NT2/D1 (cell line): ENCODE measurements at regions not wholly inside any gene's neighbourhood (a gene's known extent, or its start where the extent isn't known, plus 50 kb on each side); places are given as distances from the start of the nearest gene placed in this dataset.

Experiments used
- DNase-seq: peaks from one replicate; pipeline ENCODE4 v3.0.0-alpha.2; 2011; ENCODE audit warnings: low read depth, low spot score
- H3K27me3 ChIP-seq: 2 replicates; pipeline ENCODE4 v1.6.0; 2011; ENCODE audit warnings: mild to moderate bottlenecking; ENCODE audit not compliant: insufficient read length, insufficient read depth
- H3K36me3 ChIP-seq: 2 replicates; pipeline ENCODE4 v1.6.1; 2011; ENCODE audit warnings: mild to moderate bottlenecking, low read length, mixed read lengths; ENCODE audit not compliant: insufficient read depth, insufficient read length
- H3K4me1 ChIP-seq: 2 replicates; pipeline ENCODE4 v1.5.1; 2011; ENCODE audit not compliant: insufficient read depth, insufficient read length
- H3K4me3 ChIP-seq: 2 replicates; pipeline ENCODE4 v1.5.1; 2011; ENCODE audit warnings: low read depth; ENCODE audit not compliant: insufficient read length
- H3K9ac ChIP-seq: 2 replicates; pipeline ENCODE4 v1.6.0; 2011; ENCODE audit warnings: low read depth; ENCODE audit not compliant: insufficient read length
- H3K9me3 ChIP-seq: 2 replicates; pipeline ENCODE4 v1.5.1; 2011; ENCODE audit warnings: mild to moderate bottlenecking, low read length; ENCODE audit not compliant: insufficient read depth
- SUZ12 ChIP-seq: IDR thresholded peaks from 2 replicates; pipeline ENCODE4 v1.6.1; 2011; ENCODE audit not compliant: insufficient read length, insufficient read depth; ENCODE audit errors: extremely low read depth
- YY1 ChIP-seq: IDR thresholded peaks from 2 replicates; pipeline ENCODE4 v1.6.1; 2011; ENCODE audit not compliant: insufficient read length, insufficient read depth
- ZNF274 ChIP-seq: IDR thresholded peaks from 2 replicates; pipeline ENCODE4 v1.6.1; 2011; ENCODE audit warnings: mild to moderate bottlenecking, low read depth, low read length

DNA sequence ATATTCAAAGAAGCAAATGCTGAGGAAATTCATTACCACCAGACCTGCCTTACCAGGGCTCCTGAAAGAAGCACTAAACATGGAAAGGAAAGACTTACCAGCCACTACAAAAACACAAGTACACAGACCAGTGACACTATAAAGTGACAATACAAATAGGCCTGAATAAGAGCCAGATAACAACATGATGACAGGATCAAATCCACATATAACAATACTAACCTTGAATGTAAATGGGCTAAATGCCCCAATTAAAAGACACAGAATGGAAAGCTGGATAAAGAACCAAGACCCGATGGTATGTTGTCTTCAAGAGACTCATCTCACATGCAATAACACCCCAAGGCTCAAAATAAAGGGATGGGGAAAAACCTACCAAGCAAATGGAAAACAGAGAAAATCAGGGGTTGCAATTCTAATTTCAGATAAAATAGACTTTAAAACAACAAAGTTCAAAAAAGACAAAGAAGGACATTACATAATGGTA is 353.4 kb downstream of the LNPK start:
- no peak for TF ChIP-seq YY1
- no peak for TF ChIP-seq ZNF274
- no peak for TF ChIP-seq SUZ12
- Histone ChIP-seq H3K4me1 (no peaks in the 10 kb centered on the region), H3K4me3 (no peak overlapping the region)

GRCh38 chr2:175647058-175647457 is 355.0 kb downstream of the LNPK start:
- Histone ChIP-seq H3K9me3 (peaks cover 24% of the 10 kb centered on the region), H3K9ac (no peak overlapping the region), H3K27me3 (no peaks in the 10 kb centered on the region), H3K4me3 (no peak overlapping the region), H3K36me3 (peaks cover 8% of the 10 kb centered on the region), H3K4me1 (no peaks in the 10 kb centered on the region)
- no peak for TF ChIP-seq ZNF274
- no peak for TF ChIP-seq SUZ12
- TF ChIP-seq YY1 = no peak
- DNase-seq = no peak

More for the DNA sequence above, 353.4 kb downstream of the LNPK start:
- peaks cover 24% of the 10 kb centered on the region for H3K9me3 ChIP-seq
- no peak for DNase-seq
- no peak overlapping the region for H3K9ac ChIP-seq
- H3K27me3 ChIP-seq = no peaks in the 10 kb centered on the region
- peaks cover 8% of the 10 kb centered on the region for H3K36me3 ChIP-seq

DNA sequence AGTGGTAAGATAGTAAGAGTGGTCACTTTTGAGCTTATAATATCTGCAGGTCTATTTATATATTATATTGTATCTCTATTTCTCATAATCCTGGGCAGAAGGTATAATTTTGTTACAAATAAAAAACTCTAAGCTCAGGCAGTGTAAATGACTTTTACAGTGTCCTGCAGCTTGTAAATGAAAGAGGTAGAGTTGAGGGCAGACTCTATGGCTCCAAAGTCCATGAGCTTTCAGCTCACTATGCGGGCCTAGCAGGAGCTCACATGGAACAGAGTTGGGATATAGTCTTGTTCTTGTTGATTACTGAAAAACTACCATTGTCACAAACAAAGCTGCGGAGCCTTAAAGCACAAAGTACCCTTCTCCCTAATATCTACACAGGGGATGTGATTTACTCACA is 361.4 kb downstream of the LNPK start:
- DNase-seq = no peak
- H3K4me3 ChIP-seq = no peak overlapping the region
- no peaks in the 10 kb centered on the region for H3K36me3 ChIP-seq
- no peaks in the 10 kb centered on the region for H3K27me3 ChIP-seq
- H3K9me3 ChIP-seq = no peaks in the 10 kb centered on the region
- no peak overlapping the region for H3K9ac ChIP-seq
- TF ChIP-seq YY1 = no peak
- H3K4me1 ChIP-seq = no peaks in the 10 kb centered on the region

- Histone ChIP-seq H3K27me3 (no peaks in the 10 kb centered on the region), H3K36me3 (no peaks in the 10 kb centered on the region), H3K9ac (no peak overlapping the region), H3K4me3 (no peak overlapping the region), H3K4me1 (no peaks in the 10 kb centered on the region), H3K9me3 (peaks cover 3% of the 10 kb centered on the region; the same call in 1 of the 2 replicates)
- no peak for TF ChIP-seq SUZ12
- no peak for TF ChIP-seq YY1
- TF ChIP-seq ZNF274 = no peak
- DNase-seq = no peak
Measured at GRCh38 chr2:175633227-175633626, 368.8 kb downstream of the LNPK start.

DNA sequence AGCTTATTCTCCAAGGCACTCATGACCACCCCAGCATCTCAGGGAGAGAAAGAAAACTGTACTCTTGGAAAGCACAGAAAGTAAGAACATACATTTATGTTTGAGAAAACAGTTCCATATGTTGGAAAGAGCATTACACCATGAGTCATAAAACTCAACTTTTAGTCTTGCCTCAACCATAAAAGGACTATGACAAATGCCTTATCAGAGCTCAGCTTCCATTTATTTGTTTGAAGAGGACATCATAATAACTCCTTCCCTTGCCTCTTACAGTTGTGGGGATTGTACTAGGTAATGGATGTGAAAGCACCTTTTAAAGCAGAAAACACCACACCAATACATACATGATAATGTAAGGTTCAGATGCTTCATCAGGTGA is 370.8 kb downstream of the LNPK start:
- Histone ChIP-seq H3K4me1 (no peaks in the 10 kb centered on the region), H3K36me3 (no peaks in the 10 kb centered on the region), H3K4me3 (no peak overlapping the region), H3K27me3 (no peaks in the 10 kb centered on the region), H3K9me3 (peaks cover 6% of the 10 kb centered on the region; the same call in 1 of the 2 replicates), H3K9ac (no peak overlapping the region)
- no peak for DNase-seq
- no peak for TF ChIP-seq YY1
- no peak for TF ChIP-seq ZNF274
- no peak for TF ChIP-seq SUZ12

GRCh38 chr2:175630280-175631244 is 371.5 kb downstream of the LNPK start:
- no peak for TF ChIP-seq ZNF274
- TF ChIP-seq SUZ12 = no peak
- TF ChIP-seq YY1 = no peak

DNA sequence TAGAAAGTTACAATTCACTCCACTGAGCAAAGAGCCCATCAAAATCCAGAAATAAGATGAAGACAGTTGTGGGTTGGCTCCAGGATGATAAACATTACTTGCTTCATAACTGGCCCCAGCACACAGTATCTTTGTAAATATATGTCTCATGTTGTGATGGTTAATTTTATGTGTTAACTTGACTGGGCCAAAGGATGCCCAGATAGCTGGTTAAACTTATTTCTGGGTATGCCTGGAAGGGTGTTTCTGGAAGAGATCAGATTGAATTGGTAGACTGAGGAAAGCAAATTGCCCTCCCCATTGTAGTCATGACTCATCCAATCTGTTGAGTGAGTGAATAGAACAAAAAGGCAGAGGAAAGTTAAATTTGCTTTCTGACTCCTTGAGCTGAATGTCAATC is 373.8 kb downstream of the LNPK start:
- H3K4me3 ChIP-seq = no peak overlapping the region
- no peak for TF ChIP-seq ZNF274
- TF ChIP-seq YY1 = no peak
- no peak for TF ChIP-seq SUZ12
- no peaks in the 10 kb centered on the region for H3K27me3 ChIP-seq
- H3K36me3 ChIP-seq = no peaks in the 10 kb centered on the region
- DNase-seq = no peak
- H3K4me1 ChIP-seq = no peaks in the 10 kb centered on the region
- no peak overlapping the region for H3K9ac ChIP-seq
- peaks cover 6% of the 10 kb centered on the region; the same call in 1 of the 2 replicates for H3K9me3 ChIP-seq

More at GRCh38 chr2:175630280-175631244, 371.5 kb downstream of the LNPK start:
- H3K4me3 ChIP-seq = no peak overlapping the region
- no peaks in the 10 kb centered on the region for H3K36me3 ChIP-seq
- no peaks in the 10 kb centered on the region for H3K4me1 ChIP-seq
- no peak overlapping the region for H3K9ac ChIP-seq
- no peak for DNase-seq
- H3K27me3 ChIP-seq = no peaks in the 10 kb centered on the region
- peaks cover 6% of the 10 kb centered on the region; the same call in 1 of the 2 replicates for H3K9me3 ChIP-seq

DNA sequence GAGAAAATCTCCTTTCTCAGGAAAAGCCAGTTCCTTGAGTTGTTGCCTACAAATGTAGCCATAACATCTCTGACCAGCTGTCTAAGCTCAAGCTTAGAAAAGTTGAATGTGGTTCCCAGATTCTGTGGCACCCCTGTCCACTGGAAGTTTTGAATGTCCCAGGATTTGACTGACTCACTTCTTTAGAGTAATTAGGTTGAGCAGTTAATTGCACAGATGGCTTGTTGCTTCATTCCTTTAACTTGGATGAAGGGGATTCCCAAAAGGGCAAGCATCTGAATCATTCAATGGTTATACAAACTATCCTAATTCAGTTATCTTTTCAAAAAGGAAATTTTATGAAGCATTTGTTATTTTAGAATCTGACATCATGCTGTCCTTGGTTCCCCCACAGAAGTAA is 374.7 kb downstream of the LNPK start:
- no peak for DNase-seq
- Histone ChIP-seq H3K4me3 (no peak overlapping the region), H3K4me1 (no peaks in the 10 kb centered on the region), H3K9me3 (peaks cover 6% of the 10 kb centered on the region; the same call in 1 of the 2 replicates), H3K9ac (no peak overlapping the region), H3K36me3 (no peaks in the 10 kb centered on the region), H3K27me3 (no peaks in the 10 kb centered on the region)
- TF ChIP-seq SUZ12 (no peak), ZNF274 (no peak)
